T47D (cell line): ENCODE measurements at regions not wholly inside any gene's neighbourhood (a gene's known extent, or its start where the extent isn't known, plus 50 kb on each side); places are given as distances from the start of the nearest gene placed in this dataset.
"Not testable (repeated sequence)": the region's sequence is repeated elsewhere in the genome, so short reads cannot be mapped to it uniquely, and the experiment has no call there.

ENCODE experiments used
- DNase-seq, 2 experiments: peaks; one replicate each; pipeline versions ENCODE4 v3.0.0 to v3.0.0-alpha.2; 2011 to 2012; ENCODE audit warnings: low read depth in 1 of 2, low spot score in 1 of 2
- JUND ChIP-seq: IDR thresholded peaks from 2 replicates; pipeline ENCODE4 v1.6.1; 2012; ENCODE audit warnings: low read depth
- in situ Hi-C: cut with HindIII; loops from 2 replicates; pipeline ENCODE4 v1.10.0; 2016; ENCODE audit warnings: low sequenced_read_pairs, low pct_unique_long_range_greater_than_20kb

- TF ChIP-seq JUND = no peak
- DNase-seq = no peak
- in situ Hi-C loops = no loop called here
Measured at GRCh38 chr21:28309596-28309995, 683.1 kb downstream of the LTN1 start.

- TF ChIP-seq JUND = no peak
- in situ Hi-C loops = no loop called here
- no peak for DNase-seq
Measured at GRCh38 chr21:28308516-28308915, 684.2 kb downstream of the LTN1 start.

GRCh38 chr21:28299946-28300345 is 692.7 kb downstream of the LTN1 start:
- TF ChIP-seq JUND = no peak
- no peak for DNase-seq
- in situ Hi-C loops = no loop called here

GRCh38 chr21:28298251-28298672 is 694.4 kb downstream of the LTN1 start:
- DNase-seq = no peak
- no peak for TF ChIP-seq JUND
- in situ Hi-C loops = no loop called here

- TF ChIP-seq JUND = no peak
- in situ Hi-C loops = no loop called here
- no peak for DNase-seq
Measured at GRCh38 chr21:28294051-28294450, 698.6 kb downstream of the LTN1 start.

- DNase-seq = no peak
- in situ Hi-C loops = no loop called here
- TF ChIP-seq JUND = no peak
Measured at GRCh38 chr21:28283641-28284490, 708.8 kb downstream of the LTN1 start.

GRCh38 chr21:28282833-28283232 is 709.8 kb downstream of the LTN1 start:
- TF ChIP-seq JUND = no peak
- no peak for DNase-seq
- in situ Hi-C loops = no loop called here

GRCh38 chr21:28281357-28281756 is 711.3 kb downstream of the LTN1 start:
- in situ Hi-C loops = not testable (repeated sequence)
- DNase-seq = peak in 1 of 2 experiments; percentile 19

- TF ChIP-seq JUND = no peak
- in situ Hi-C loops = no loop called here
- no peak for DNase-seq
Measured at GRCh38 chr21:28280611-28281010, 712.1 kb downstream of the LTN1 start.

GRCh38 chr21:28277324-28277723 is 715.4 kb downstream of the LTN1 start:
- in situ Hi-C loops = no loop called here
- TF ChIP-seq JUND = no peak
- DNase-seq = no peak

GRCh38 chr21:28272272-28272992 is 720.2 kb downstream of the LTN1 start:
- DNase-seq = no peak
- in situ Hi-C loops = no loop called here
- no peak for TF ChIP-seq JUND

- in situ Hi-C loops = no loop called here
- no peak for TF ChIP-seq JUND
- no peak for DNase-seq
Measured at GRCh38 chr21:28269173-28269572, 723.5 kb downstream of the LTN1 start.

GRCh38 chr21:28268685-28269084 is 724.0 kb downstream of the LTN1 start:
- no peak for TF ChIP-seq JUND
- in situ Hi-C loops = no loop called here
- no peak for DNase-seq
